Endothelial cell of umbilical vein (primary cell): ENCODE measurements at regions not wholly inside any gene's neighbourhood (a gene's known extent, or its start where the extent isn't known, plus 50 kb on each side); places are given as distances from the start of the nearest gene placed in this dataset.

Source experiments
- BruUV-seq: library from RNA; stranded (reverse); fragments of 400-500 nt; replicated peaks from 2 replicates; lab custom pipeline; 2021; lab: Mats Ljungman, UMichigan
- CTCF ChIA-PET: fragments of 300-600, 350-600 bp; sonication (Branson Sonifier 250); formaldehyde crosslinking; loops from one replicate; lab custom pipeline; 2021; ENCODE audit warnings: antibody characterized with exemption, inconsistent platforms; lab: Charles Lee
- POLR2A ChIA-PET: fragments of 300-600, 350-600 bp; sonication (Branson Sonifier 250); formaldehyde crosslinking; loops from one replicate; lab custom pipeline; 2021; ENCODE audit warnings: antibody characterized with exemption, inconsistent platforms; lab: Charles Lee
- DNase-seq: peaks from one replicate; pipeline ENCODE4 v3.0.0-alpha.2; 2011; ENCODE audit warnings: low read depth, low spot score
- FAIRE-seq: peaks from 2 replicates; lab custom pipeline; 2011; peaks lifted over from hg19 to GRCh38; lab: Jason Lieb, UNC
- H2AFZ ChIP-seq: 2 replicates; pipeline ENCODE4 v1.6.0; 2012; ENCODE audit warnings: low read depth, low read length, control low read depth, inconsistent platforms
- H3K27ac ChIP-seq: 2 replicates; pipeline ENCODE4 v1.5.1; 2011; ENCODE audit warnings: low read depth, mild to moderate bottlenecking, control low read depth, low read length, moderate library complexity; ENCODE audit not compliant: insufficient read depth
- H3K27me3 ChIP-seq, 2 experiments: 2 replicates each; pipeline versions ENCODE4 v1.6.0 to v1.6.1; 2011; ENCODE audit warnings: low read length in 2 of 2, mixed read lengths in 1 of 2; ENCODE audit not compliant: control insufficient read depth in 2 of 2, insufficient read depth in 2 of 2
- H3K36me3 ChIP-seq, 2 experiments: 2 replicates in 1 of 2; 3 replicates in 1 of 2; pipeline ENCODE4 v1.5.1; 2011; ENCODE audit warnings: low read length in 2 of 2, mild to moderate bottlenecking in 1 of 2, moderate library complexity in 1 of 2; ENCODE audit not compliant: control insufficient read depth in 2 of 2, insufficient read depth in 2 of 2; ENCODE audit errors: extremely low read depth in 1 of 2
- H3K4me1 ChIP-seq: 3 replicates; pipeline ENCODE4 v1.5.1; 2011; ENCODE audit warnings: mild to moderate bottlenecking, low read length; ENCODE audit not compliant: control insufficient read depth, insufficient read depth; ENCODE audit errors: extremely low read depth
- H3K4me2 ChIP-seq: 2 replicates; pipeline ENCODE4 v1.6.1; 2011; ENCODE audit warnings: low read length, control low read depth, mixed read lengths; ENCODE audit not compliant: insufficient read depth
- H3K4me3 ChIP-seq, 3 experiments: fragments of 200-600 bp in 1 of 3; sonication (generic), shearing (Covaris generic) in 1 of 3; replicated peaks in 1 of 3; 2 replicates each; pipeline ENCODE4 v1.5.1; 2011 to 2016; ENCODE audit warnings: control low read depth in 3 of 3, low read length in 3 of 3, mild to moderate bottlenecking in 2 of 3, inconsistent platforms in 1 of 3, low read depth in 1 of 3, moderate library complexity in 1 of 3; ENCODE audit not compliant: insufficient read depth in 1 of 3
- H3K79me2 ChIP-seq: 2 replicates; pipeline ENCODE4 v1.6.0; 2012; ENCODE audit warnings: low read length, inconsistent platforms; ENCODE audit not compliant: control insufficient read depth, insufficient read depth
- H3K9ac ChIP-seq: replicated peaks from 2 replicates; pipeline ENCODE3; 2011; ENCODE audit warnings: low read length, control low read depth; ENCODE audit not compliant: insufficient read depth; ENCODE audit errors: extremely low read depth
- H3K9me1 ChIP-seq: replicated peaks from 3 replicates; pipeline ENCODE4 v1.6.0; 2011; ENCODE audit warnings: mild to moderate bottlenecking, low read length; ENCODE audit not compliant: control insufficient read depth, insufficient read depth; ENCODE audit errors: extremely low read depth
- H3K9me3 ChIP-seq: replicated peaks from 2 replicates; pipeline ENCODE4 v1.5.1; 2012; ENCODE audit warnings: low read length, inconsistent platforms; ENCODE audit not compliant: control insufficient read depth, insufficient read depth
- H4K20me1 ChIP-seq: replicated peaks from 2 replicates; pipeline ENCODE3; 2011; ENCODE audit warnings: mild to moderate bottlenecking, low read length; ENCODE audit not compliant: control insufficient read depth, insufficient read depth; ENCODE audit errors: extremely low read depth
- FOS ChIP-seq: IDR thresholded peaks from 2 replicates; pipeline ENCODE4 v1.6.1; 2011; ENCODE audit warnings: mild to moderate bottlenecking, low read length, moderate library complexity, borderline replicate concordance; ENCODE audit not compliant: insufficient read depth
- POLR2AphosphoS5 ChIP-seq: IDR thresholded peaks from 2 replicates; pipeline ENCODE4 v1.6.1; 2012; ENCODE audit warnings: low read depth, mild to moderate bottlenecking, control low read depth, low read length, moderate library complexity; ENCODE audit not compliant: insufficient read depth
- dilution Hi-C: fragments of 300-500 bp; cut with MboI; formaldehyde crosslinking; loops from one replicate; pipeline ENCODE4 v1.15.0; 2019; ENCODE audit warnings: low sequenced_read_pairs; ENCODE audit not compliant: extremely low pct_ligation_motif_present
- intact Hi-C: fragments of 100-400 bp; cut with micrococcal nuclease; formaldehyde crosslinking; loops from one replicate; pipeline ENCODE4 v1.10.0; 2022

GRCh38 chr2:172377408-172377807, 50.0 kb upstream of the ITGA6 start:
- H3K9ac ChIP-seq, result no peak overlapping the region
- CTCF ChIA-PET, result interaction anchor here (1.0 to 1.1 kb wide), 2 partner anchors 199 to 250 kb away, joined by 4 read pairs; no protein-coding TSS in a partner anchor
- no peaks in the 10 kb centered on the region for H3K9me1 ChIP-seq
- no peaks in the 10 kb centered on the region for H3K79me2 ChIP-seq
- TF ChIP-seq FOS, result no peak
- TF ChIP-seq POLR2AphosphoS5, result no peak
- H3K27me3 ChIP-seq, result no peaks in the 10 kb centered on the region
- dilution Hi-C loops, result no loop called here
- intact Hi-C loops, result loop anchor here (5.0 kb wide), 1 partner anchor 90 kb away; no protein-coding TSS in a partner anchor
- DNase-seq (no peak), FAIRE-seq (peak; percentile 63)
- H3K9me3 ChIP-seq, result no peaks in the 10 kb centered on the region
- H4K20me1 ChIP-seq, result no peaks in the 10 kb centered on the region
- no TSS peak for BruUV-seq
- no peak overlapping the region for H3K4me3 ChIP-seq
- no peaks in the 10 kb centered on the region for H3K36me3 ChIP-seq
- POLR2A ChIA-PET, result no interaction called here
- no peak overlapping the region for H2AFZ ChIP-seq
- no peak overlapping the region for H3K4me2 ChIP-seq
- H3K4me1 ChIP-seq, result peaks cover 15% of the 10 kb centered on the region
- H3K27ac ChIP-seq, result no peak overlapping the region
